ENCODE measurements at regions not wholly inside any gene's neighbourhood (a gene's known extent, or its start where the extent isn't known, plus 50 kb on each side); places are given as distances from the start of the nearest gene placed in this dataset.

DNA sequence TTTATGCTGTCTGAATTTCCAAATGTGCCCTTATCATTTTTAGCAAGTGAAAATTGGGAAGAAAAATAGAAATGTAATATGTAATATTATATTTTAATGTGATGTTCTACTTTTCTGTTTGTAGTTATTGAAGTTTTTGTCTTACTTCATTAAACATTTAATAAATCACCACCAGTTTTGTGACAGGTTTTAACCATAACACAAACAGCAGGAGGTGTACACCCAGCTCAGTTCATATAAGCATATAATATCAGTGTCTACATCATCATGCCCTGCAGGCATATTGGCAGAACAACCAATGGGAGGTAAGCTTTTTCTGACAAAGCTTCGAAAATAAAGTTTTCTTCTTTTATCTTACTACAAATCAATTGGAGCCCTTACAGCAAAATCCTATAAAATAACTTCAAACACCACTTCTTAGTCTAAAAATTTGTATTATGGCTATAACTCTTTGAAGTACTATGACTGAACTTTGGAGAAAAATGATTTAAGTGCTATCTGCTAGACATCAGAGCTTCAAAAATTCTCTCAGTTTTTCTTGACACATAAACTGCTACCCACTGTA is 236.7 kb downstream of the BARHL2 start:
- TF ChIP-seq, protein P1, sequence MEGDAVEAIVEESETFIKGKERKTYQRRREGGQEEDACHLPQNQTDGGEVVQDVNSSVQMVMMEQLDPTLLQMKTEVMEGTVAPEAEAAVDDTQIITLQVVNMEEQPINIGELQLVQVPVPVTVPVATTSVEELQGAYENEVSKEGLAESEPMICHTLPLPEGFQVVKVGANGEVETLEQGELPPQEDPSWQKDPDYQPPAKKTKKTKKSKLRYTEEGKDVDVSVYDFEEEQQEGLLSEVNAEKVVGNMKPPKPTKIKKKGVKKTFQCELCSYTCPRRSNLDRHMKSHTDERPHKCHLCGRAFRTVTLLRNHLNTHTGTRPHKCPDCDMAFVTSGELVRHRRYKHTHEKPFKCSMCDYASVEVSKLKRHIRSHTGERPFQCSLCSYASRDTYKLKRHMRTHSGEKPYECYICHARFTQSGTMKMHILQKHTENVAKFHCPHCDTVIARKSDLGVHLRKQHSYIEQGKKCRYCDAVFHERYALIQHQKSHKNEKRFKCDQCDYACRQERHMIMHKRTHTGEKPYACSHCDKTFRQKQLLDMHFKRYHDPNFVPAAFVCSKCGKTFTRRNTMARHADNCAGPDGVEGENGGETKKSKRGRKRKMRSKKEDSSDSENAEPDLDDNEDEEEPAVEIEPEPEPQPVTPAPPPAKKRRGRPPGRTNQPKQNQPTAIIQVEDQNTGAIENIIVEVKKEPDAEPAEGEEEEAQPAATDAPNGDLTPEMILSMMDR (IDR thresholded peaks at IDR 0.05) = no peak
- TF ChIP-seq POLR2A (IDR thresholded peaks at IDR 0.05) (no peak), POLR2AphosphoS5 (IDR thresholded peaks at IDR 0.05) (no peak)

Measured in breast epithelium (tissue), 3 donors.